Left ventricle myocardium inferior (tissue), 1 donor: ENCODE measurements at regions not wholly inside any gene's neighbourhood (a gene's known extent, or its start where the extent isn't known, plus 50 kb on each side); places are given as distances from the start of the nearest gene placed in this dataset.

Source experiments
- DNase-seq: peaks from one replicate; pipeline ENCODE4 v3.0.0-alpha.2; 2020
- H3K27ac ChIP-seq: fragments of 200-600 bp; replicated peaks from 2 replicates; pipeline ENCODE4 v1.8.0; 2021
- H3K27me3 ChIP-seq: fragments of 200-600 bp; 2 replicates; pipeline ENCODE4 v1.8.0; 2021; ENCODE audit warnings: low read depth
- H3K36me3 ChIP-seq: fragments of 200-600 bp; 2 replicates; pipeline ENCODE4 v1.8.0; 2021
- H3K4me1 ChIP-seq: fragments of 200-600 bp; 2 replicates; pipeline ENCODE4 v1.8.0; 2021
- H3K4me3 ChIP-seq: fragments of 200-600 bp; 2 replicates; pipeline ENCODE4 v1.8.0; 2021; ENCODE audit warnings: mild to moderate bottlenecking, moderate library complexity
- H3K9me3 ChIP-seq: fragments of 200-600 bp; replicated peaks from 2 replicates; pipeline ENCODE4 v1.8.0; 2021
- intact Hi-C: fragments of 100-400 bp; cut with micrococcal nuclease; formaldehyde crosslinking; loops from one replicate; pipeline ENCODE4 v1.11.0; 2022
- TF ChIP-seq, protein P1 (sequence below): fragments of 200-600 bp; IDR thresholded peaks from 2 replicates; pipeline ENCODE4 v1.8.0; 2021; ENCODE audit warnings: antibody characterized with exemption, mild to moderate bottlenecking, borderline replicate concordance
- donor health status: DM: no; HTN: yes; CAD: no; lungs with severe emphysema.

DNA sequence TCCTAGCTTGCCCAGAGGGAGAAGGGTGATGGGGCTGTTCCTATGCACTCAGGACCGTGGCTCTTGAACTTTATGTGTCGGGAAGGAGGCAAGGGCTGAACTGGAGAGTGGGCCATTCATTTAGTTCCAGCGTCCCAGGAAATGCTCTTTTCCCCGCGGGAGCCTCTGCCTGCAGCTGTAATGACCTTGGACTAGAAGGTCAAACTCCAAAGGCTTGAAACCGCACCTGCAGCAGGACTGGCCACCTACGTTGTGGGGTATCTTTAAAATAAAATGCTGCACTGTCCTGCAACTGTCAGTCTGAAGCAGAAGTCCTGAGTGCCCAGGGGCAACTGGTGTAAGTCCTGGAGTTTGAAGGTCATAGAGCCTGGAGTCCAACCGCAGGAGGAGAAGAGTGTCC, 61.5 kb upstream of the LSM6 start:
- no peaks in the 10 kb centered on the region for H3K9me3 ChIP-seq
- TF ChIP-seq, protein P1, sequence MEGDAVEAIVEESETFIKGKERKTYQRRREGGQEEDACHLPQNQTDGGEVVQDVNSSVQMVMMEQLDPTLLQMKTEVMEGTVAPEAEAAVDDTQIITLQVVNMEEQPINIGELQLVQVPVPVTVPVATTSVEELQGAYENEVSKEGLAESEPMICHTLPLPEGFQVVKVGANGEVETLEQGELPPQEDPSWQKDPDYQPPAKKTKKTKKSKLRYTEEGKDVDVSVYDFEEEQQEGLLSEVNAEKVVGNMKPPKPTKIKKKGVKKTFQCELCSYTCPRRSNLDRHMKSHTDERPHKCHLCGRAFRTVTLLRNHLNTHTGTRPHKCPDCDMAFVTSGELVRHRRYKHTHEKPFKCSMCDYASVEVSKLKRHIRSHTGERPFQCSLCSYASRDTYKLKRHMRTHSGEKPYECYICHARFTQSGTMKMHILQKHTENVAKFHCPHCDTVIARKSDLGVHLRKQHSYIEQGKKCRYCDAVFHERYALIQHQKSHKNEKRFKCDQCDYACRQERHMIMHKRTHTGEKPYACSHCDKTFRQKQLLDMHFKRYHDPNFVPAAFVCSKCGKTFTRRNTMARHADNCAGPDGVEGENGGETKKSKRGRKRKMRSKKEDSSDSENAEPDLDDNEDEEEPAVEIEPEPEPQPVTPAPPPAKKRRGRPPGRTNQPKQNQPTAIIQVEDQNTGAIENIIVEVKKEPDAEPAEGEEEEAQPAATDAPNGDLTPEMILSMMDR, result no peak
- no peaks in the 10 kb centered on the region for H3K27me3 ChIP-seq
- DNase-seq, result no peak
- no peaks in the 10 kb centered on the region for H3K36me3 ChIP-seq
- H3K4me3 ChIP-seq, result no peak overlapping the region
- no peak overlapping the region for H3K27ac ChIP-seq
- intact Hi-C loops, result no loop called here
- H3K4me1 ChIP-seq, result no peaks in the 10 kb centered on the region

DNA sequence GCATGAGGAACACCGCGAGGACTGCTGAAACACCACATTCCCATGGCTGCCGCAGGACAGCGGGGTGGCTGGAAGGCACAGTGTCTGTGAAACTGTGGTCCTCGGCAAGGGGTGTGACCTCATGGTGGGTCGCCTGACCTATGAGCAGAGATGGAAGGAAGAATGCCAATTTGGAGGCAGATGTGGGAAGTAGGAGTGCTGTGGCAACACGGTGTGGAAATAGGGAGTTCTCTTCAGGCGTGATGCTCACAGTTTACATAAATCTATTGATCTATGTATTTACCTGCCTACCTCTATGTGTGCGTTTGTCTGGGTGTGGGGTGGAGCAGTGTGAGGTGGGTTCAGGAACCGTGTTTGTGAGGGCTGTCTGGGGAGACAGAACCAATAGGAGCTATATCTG, 62.3 kb upstream of the LSM6 start:
- H3K27me3 ChIP-seq, result no peaks in the 10 kb centered on the region
- TF ChIP-seq, protein P1, result no peak
- no peaks in the 10 kb centered on the region for H3K9me3 ChIP-seq
- intact Hi-C loops, result no loop called here
- H3K36me3 ChIP-seq, result no peaks in the 10 kb centered on the region
- DNase-seq, result no peak
- no peaks in the 10 kb centered on the region for H3K4me1 ChIP-seq
- H3K4me3 ChIP-seq, result no peak overlapping the region
- no peak overlapping the region for H3K27ac ChIP-seq

DNA sequence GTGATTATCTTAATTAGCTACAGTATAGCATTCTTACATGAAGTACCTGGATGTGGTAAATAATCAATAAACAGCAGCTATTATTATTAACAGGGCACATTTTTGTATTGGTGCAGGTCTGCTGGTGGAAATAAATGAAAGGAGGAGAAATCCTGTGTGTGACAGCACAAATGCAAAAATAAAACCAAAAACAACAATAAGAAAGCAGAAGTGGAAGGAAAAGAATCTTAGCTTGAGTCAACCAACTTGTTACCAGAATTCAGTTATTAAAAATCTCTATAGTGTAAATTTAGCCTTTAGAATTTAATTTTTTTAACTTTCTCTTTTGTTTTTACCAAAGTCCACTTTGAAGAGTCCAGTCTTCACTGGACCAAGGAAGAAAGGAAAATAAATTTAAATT, 63.1 kb upstream of the LSM6 start:
- no peak overlapping the region for H3K27ac ChIP-seq
- TF ChIP-seq, protein P1, result no peak
- H3K4me3 ChIP-seq, result no peak overlapping the region
- H3K9me3 ChIP-seq, result no peaks in the 10 kb centered on the region
- H3K27me3 ChIP-seq, result no peaks in the 10 kb centered on the region
- no peaks in the 10 kb centered on the region for H3K4me1 ChIP-seq
- H3K36me3 ChIP-seq, result no peaks in the 10 kb centered on the region
- intact Hi-C loops, result no loop called here
- DNase-seq, result no peak

GRCh38 chr4:146110871-146111485, 64.5 kb upstream of the LSM6 start:
- TF ChIP-seq, protein P1, result no peak
- Histone ChIP-seq H3K4me3 (no peak overlapping the region), H3K9me3 (no peaks in the 10 kb centered on the region), H3K27me3 (no peaks in the 10 kb centered on the region), H3K27ac (no peak overlapping the region), H3K4me1 (no peaks in the 10 kb centered on the region), H3K36me3 (no peaks in the 10 kb centered on the region)
- intact Hi-C loops, result no loop called here
- DNase-seq, result no peak

GRCh38 chr4:146108756-146109155, 66.8 kb upstream of the LSM6 start:
- no peak overlapping the region for H3K27ac ChIP-seq

More at GRCh38 chr4:146108756-146109155, 66.8 kb upstream of the LSM6 start:
- DNase-seq, result no peak
- no peaks in the 10 kb centered on the region for H3K4me1 ChIP-seq
- TF ChIP-seq, protein P1, result no peak
- H3K27me3 ChIP-seq, result no peaks in the 10 kb centered on the region
- no peaks in the 10 kb centered on the region for H3K9me3 ChIP-seq
- no peaks in the 10 kb centered on the region for H3K36me3 ChIP-seq
- H3K4me3 ChIP-seq, result no peak overlapping the region
- intact Hi-C loops, result no loop called here
